Peyer's patch (tissue), 4 donors: ENCODE measurements at regions not wholly inside any gene's neighbourhood (a gene's known extent, or its start where the extent isn't known, plus 50 kb on each side); places are given as distances from the start of the nearest gene placed in this dataset.

ENCODE experiments used
- DNase-seq, 3 donors: peaks; one replicate each; pipeline ENCODE4 v3.0.0-alpha.2; 2017 to 2019
- H3K27ac ChIP-seq, 4 donors: fragments of 200-600 bp; sonication (generic); one replicate each; pipeline ENCODE4 v1.5.1; 2016 to 2019
- H3K27me3 ChIP-seq, 2 donors: fragments of 200-600 bp; sonication (generic); one replicate each; pipeline ENCODE4 v1.5.1; 2019
- H3K36me3 ChIP-seq, 3 donors: fragments of 200-600 bp; sonication (generic); one replicate each; pipeline ENCODE4 v1.5.1; 2016 to 2019
- H3K4me1 ChIP-seq, 4 donors: fragments of 200-600 bp; sonication (generic); one replicate each; pipeline ENCODE4 v1.5.1; 2016 to 2019
- H3K4me3 ChIP-seq, 4 donors: fragments of 200-600 bp; sonication (generic); 1 replicate in 3 of 4; 2 replicates in 1 of 4; pipeline ENCODE4 v1.5.1; 2016 to 2019; ENCODE audit warnings: mild to moderate bottlenecking in 1 of 4
- H3K9me3 ChIP-seq, 4 donors: fragments of 200-600 bp; sonication (generic); one replicate each; pipeline ENCODE4 v1.5.1; 2016 to 2019; ENCODE audit warnings: mild to moderate bottlenecking in 1 of 4
- POLR2A ChIP-seq, 2 donors: fragments of 450-650 bp; IDR thresholded peaks; one replicate each; pipeline ENCODE4 v1.5.1; 2017; ENCODE audit warnings: antibody characterized with exemption in 2 of 2, mild to moderate bottlenecking in 2 of 2, moderate library complexity in 2 of 2
- TF ChIP-seq, protein P1 (sequence below), 6 experiments: fragments of 450-650 bp in 4 of 6; fragments of 200-600 bp in 2 of 6; sonication (generic) in 1 of 6; IDR thresholded peaks; one replicate each; pipeline ENCODE4 v1.5.1; 2017 to 2019; ENCODE audit warnings: antibody characterized with exemption in 6 of 6, mild to moderate bottlenecking in 3 of 6, moderate library complexity in 1 of 6

- no peaks in the 10 kb centered on the region for H3K9me3 ChIP-seq
- DNase-seq = no peak
- no peaks in the 10 kb centered on the region for H3K4me1 ChIP-seq
- no peak for TF ChIP-seq POLR2A (IDR thresholded peaks at IDR 0.05)
- TF ChIP-seq, protein P1, sequence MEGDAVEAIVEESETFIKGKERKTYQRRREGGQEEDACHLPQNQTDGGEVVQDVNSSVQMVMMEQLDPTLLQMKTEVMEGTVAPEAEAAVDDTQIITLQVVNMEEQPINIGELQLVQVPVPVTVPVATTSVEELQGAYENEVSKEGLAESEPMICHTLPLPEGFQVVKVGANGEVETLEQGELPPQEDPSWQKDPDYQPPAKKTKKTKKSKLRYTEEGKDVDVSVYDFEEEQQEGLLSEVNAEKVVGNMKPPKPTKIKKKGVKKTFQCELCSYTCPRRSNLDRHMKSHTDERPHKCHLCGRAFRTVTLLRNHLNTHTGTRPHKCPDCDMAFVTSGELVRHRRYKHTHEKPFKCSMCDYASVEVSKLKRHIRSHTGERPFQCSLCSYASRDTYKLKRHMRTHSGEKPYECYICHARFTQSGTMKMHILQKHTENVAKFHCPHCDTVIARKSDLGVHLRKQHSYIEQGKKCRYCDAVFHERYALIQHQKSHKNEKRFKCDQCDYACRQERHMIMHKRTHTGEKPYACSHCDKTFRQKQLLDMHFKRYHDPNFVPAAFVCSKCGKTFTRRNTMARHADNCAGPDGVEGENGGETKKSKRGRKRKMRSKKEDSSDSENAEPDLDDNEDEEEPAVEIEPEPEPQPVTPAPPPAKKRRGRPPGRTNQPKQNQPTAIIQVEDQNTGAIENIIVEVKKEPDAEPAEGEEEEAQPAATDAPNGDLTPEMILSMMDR (IDR thresholded peaks at IDR 0.05) = no peak
- no peaks in the 10 kb centered on the region for H3K27me3 ChIP-seq
- no peak overlapping the region for H3K4me3 ChIP-seq
- no peaks in the 10 kb centered on the region for H3K36me3 ChIP-seq
- no peak overlapping the region for H3K27ac ChIP-seq
These were observed 78.6 kb upstream of the ADAMTS9 start for GRCh38 chr3:64766440-64766839.

DNA sequence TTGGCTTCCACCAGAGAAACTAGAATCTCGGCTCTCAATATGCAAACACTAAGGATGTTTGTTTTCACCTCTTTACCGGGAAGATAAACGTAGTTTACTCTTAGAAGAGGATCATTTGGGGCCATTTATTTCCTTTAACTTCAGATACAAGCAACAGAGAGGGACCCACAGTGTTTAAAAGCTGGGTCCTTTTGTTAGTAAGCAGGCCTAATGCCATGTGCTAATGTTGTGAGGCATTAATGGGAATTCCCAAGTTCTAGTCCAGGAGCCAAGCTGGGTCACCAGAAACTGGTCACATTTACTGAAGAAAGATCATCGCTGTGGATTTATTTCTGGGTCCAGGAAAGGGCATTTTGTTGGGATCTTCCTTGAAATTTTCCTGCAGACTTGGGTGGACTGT is 78.1 kb upstream of the ADAMTS9 start:
- H3K9me3 ChIP-seq = no peaks in the 10 kb centered on the region
- no peaks in the 10 kb centered on the region for H3K36me3 ChIP-seq
- no peak overlapping the region for H3K27ac ChIP-seq
- no peak for DNase-seq
- TF ChIP-seq, protein P1 (IDR thresholded peaks at IDR 0.05) = no peak
- TF ChIP-seq POLR2A (IDR thresholded peaks at IDR 0.05) = no peak
- no peaks in the 10 kb centered on the region for H3K4me1 ChIP-seq
- no peaks in the 10 kb centered on the region for H3K27me3 ChIP-seq
- no peak overlapping the region for H3K4me3 ChIP-seq

- no peak for DNase-seq
- Histone ChIP-seq H3K9me3 (no peaks in the 10 kb centered on the region), H3K4me3 (no peak overlapping the region), H3K36me3 (no peaks in the 10 kb centered on the region), H3K27me3 (no peaks in the 10 kb centered on the region), H3K27ac (no peak overlapping the region), H3K4me1 (no peaks in the 10 kb centered on the region)
- TF ChIP-seq, protein P1 (IDR thresholded peaks at IDR 0.05) = no peak
- TF ChIP-seq POLR2A (IDR thresholded peaks at IDR 0.05) = no peak
These were observed 76.7 kb upstream of the ADAMTS9 start for GRCh38 chr3:64764386-64764929.

- no peaks in the 10 kb centered on the region for H3K27me3 ChIP-seq
- no peaks in the 10 kb centered on the region for H3K4me1 ChIP-seq
- no peak overlapping the region for H3K4me3 ChIP-seq
- H3K9me3 ChIP-seq = no peaks in the 10 kb centered on the region
- H3K36me3 ChIP-seq = no peaks in the 10 kb centered on the region
- TF ChIP-seq, protein P1 (IDR thresholded peaks at IDR 0.05) = peak in 1 of 6 experiments; percentile 5
- no peak for TF ChIP-seq POLR2A (IDR thresholded peaks at IDR 0.05)
- DNase-seq = no peak
- H3K27ac ChIP-seq = no peak overlapping the region
These were observed 76.2 kb upstream of the ADAMTS9 start for GRCh38 chr3:64763980-64764379.

GRCh38 chr3:64761729-64762128 is 73.9 kb upstream of the ADAMTS9 start:
- H3K27me3 ChIP-seq = no peaks in the 10 kb centered on the region
- no peak for DNase-seq
- no peak overlapping the region for H3K4me3 ChIP-seq
- no peaks in the 10 kb centered on the region for H3K9me3 ChIP-seq
- H3K36me3 ChIP-seq = no peaks in the 10 kb centered on the region
- H3K4me1 ChIP-seq = no peaks in the 10 kb centered on the region
- no peak for TF ChIP-seq POLR2A (IDR thresholded peaks at IDR 0.05)
- TF ChIP-seq, protein P1 (IDR thresholded peaks at IDR 0.05) = no peak
- no peak overlapping the region for H3K27ac ChIP-seq

DNA sequence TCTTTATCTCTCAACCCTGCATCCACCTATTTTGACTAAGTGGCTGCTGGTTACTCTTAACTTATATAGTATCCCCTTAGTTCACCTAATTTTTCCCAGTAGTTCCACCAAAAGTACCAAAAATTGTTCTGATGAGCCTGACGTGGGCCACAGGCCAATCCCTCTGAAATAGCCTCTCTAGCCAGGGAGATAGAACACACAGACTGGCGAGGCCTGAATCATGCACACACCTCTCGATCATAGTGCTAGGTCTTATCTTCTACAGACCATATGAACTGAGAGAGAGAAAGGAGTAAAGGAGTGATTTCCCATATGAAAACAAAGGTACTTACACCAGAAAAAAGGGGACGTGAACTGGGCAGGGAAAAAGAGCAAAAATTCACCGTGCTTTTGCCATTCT is 72.5 kb upstream of the ADAMTS9 start:
- Histone ChIP-seq H3K9me3 (no peaks in the 10 kb centered on the region), H3K27ac (peak overlapping the region in 2 of 4 donors; percentile 25 to 39), H3K36me3 (no peaks in the 10 kb centered on the region), H3K4me3 (no peak overlapping the region), H3K27me3 (no peaks in the 10 kb centered on the region), H3K4me1 (no peaks in the 10 kb centered on the region)
- no peak for TF ChIP-seq POLR2A (IDR thresholded peaks at IDR 0.05)
- TF ChIP-seq, protein P1 (IDR thresholded peaks at IDR 0.05) = no peak
- DNase-seq = no peak
